22Rv1 (cell line): ENCODE measurements at regions not wholly inside any gene's neighbourhood (a gene's known extent, or its start where the extent isn't known, plus 50 kb on each side); places are given as distances from the start of the nearest gene placed in this dataset.

Experiments used
- ZFX ChIP-seq: fragments of 450-650 bp; IDR thresholded peaks from 2 replicates; pipeline ENCODE4 v1.6.1; 2017; ENCODE audit warnings: antibody characterized with exemption, borderline replicate concordance
- TF ChIP-seq, protein P1 (sequence below): fragments of 450-650 bp; IDR thresholded peaks from 2 replicates; pipeline ENCODE4 v1.5.1; 2017; ENCODE audit warnings: mild to moderate bottlenecking

DNA sequence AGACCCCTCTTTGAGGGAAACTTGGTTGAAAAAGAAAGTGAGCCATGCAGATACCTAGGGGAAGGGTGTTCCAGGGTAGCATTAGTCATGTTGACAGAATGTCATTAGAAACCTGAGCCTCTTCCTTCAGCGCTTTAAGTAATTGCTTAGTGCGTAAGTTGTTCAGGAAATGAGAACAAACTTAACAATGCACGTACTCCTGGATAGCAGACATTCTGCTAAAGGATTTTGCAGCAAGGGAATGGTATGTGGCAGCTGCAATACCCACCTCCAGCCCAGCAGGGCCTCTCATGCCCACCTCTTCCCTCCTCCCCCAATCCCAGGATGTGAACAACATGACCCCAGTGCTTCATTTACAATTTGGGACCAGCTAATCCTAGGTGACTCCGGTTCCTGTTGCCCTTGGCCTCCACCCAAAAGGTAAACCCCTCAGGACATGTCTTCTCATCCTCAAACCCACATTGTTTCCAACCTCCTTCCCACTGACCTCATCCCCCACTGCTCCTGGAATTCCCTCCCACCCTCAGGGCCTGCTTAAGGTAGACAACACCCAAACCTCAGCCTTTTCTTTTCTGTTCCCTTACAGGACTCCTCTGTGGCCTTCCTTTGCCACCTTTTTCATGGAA, 98.0 kb upstream of the BCAR3 start:
- TF ChIP-seq, protein P1, sequence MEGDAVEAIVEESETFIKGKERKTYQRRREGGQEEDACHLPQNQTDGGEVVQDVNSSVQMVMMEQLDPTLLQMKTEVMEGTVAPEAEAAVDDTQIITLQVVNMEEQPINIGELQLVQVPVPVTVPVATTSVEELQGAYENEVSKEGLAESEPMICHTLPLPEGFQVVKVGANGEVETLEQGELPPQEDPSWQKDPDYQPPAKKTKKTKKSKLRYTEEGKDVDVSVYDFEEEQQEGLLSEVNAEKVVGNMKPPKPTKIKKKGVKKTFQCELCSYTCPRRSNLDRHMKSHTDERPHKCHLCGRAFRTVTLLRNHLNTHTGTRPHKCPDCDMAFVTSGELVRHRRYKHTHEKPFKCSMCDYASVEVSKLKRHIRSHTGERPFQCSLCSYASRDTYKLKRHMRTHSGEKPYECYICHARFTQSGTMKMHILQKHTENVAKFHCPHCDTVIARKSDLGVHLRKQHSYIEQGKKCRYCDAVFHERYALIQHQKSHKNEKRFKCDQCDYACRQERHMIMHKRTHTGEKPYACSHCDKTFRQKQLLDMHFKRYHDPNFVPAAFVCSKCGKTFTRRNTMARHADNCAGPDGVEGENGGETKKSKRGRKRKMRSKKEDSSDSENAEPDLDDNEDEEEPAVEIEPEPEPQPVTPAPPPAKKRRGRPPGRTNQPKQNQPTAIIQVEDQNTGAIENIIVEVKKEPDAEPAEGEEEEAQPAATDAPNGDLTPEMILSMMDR = no peak
- no peak for TF ChIP-seq ZFX
